ENCODE measurements at regions not wholly inside any gene's neighbourhood (a gene's known extent, or its start where the extent isn't known, plus 50 kb on each side); places are given as distances from the start of the nearest gene placed in this dataset.

- no peak overlapping the region for H3K27ac ChIP-seq
- H3K9me3 ChIP-seq = peaks cover 0 to 9% (median 3%) of the 10 kb centered on the region in 4 donors
- intact Hi-C loops (cut with DNase I) = no loop called here
- H3K36me3 ChIP-seq = no peaks in the 10 kb centered on the region
- peaks cover 0 to 3% (median 0%) of the 10 kb centered on the region in 3 donors for H3K27me3 ChIP-seq
- TF ChIP-seq CTCF (IDR thresholded peaks at IDR 0.05) (no peak), POLR2A (IDR thresholded peaks at IDR 0.05) (no peak), EP300 (IDR thresholded peaks at IDR 0.05) (no peak), POLR2AphosphoS5 (IDR thresholded peaks at IDR 0.05) (no peak)
- no peak for DNase-seq
- H3K4me3 ChIP-seq = no peak overlapping the region
- H3K4me1 ChIP-seq = no peaks in the 10 kb centered on the region
Observed at GRCh38 chr3:10638466-10638865, 133.1 kb upstream of the ATP2B2 start.

GRCh38 chr3:10641760-10642159 lies 136.4 kb upstream of the ATP2B2 start:
- Histone ChIP-seq H3K36me3 (no peaks in the 10 kb centered on the region), H3K4me3 (no peak overlapping the region), H3K4me1 (no peaks in the 10 kb centered on the region), H3K9me3 (peaks cover 0 to 9% (median 3%) of the 10 kb centered on the region in 4 donors), H3K27me3 (peaks cover 0 to 3% (median 0%) of the 10 kb centered on the region in 3 donors), H3K27ac (no peak overlapping the region)
- no peak for TF ChIP-seq POLR2AphosphoS5 (IDR thresholded peaks at IDR 0.05)
- TF ChIP-seq CTCF (IDR thresholded peaks at IDR 0.05) = no peak
- TF ChIP-seq POLR2A (IDR thresholded peaks at IDR 0.05) = no peak
- no peak for TF ChIP-seq EP300 (IDR thresholded peaks at IDR 0.05)
- DNase-seq = no peak
- intact Hi-C loops (cut with DNase I) = no loop called here
- 96 to 97% methylated on average over 2 of the region's 2 CpGs for WGBS, 2 donors

- TF ChIP-seq POLR2AphosphoS5 (IDR thresholded peaks at IDR 0.05) = no peak
- TF ChIP-seq CTCF (IDR thresholded peaks at IDR 0.05) = no peak
- intact Hi-C loops (cut with DNase I) = no loop called here
- DNase-seq = no peak
Observed at GRCh38 chr3:10644189-10644588, 138.8 kb upstream of the ATP2B2 start.

GRCh38 chr3:10645800-10646199 lies 140.4 kb upstream of the ATP2B2 start:
- DNase-seq = no peak
- Histone ChIP-seq H3K4me1 (no peaks in the 10 kb centered on the region), H3K4me3 (no peak overlapping the region), H3K9me3 (no peaks in the 10 kb centered on the region), H3K36me3 (no peaks in the 10 kb centered on the region), H3K27me3 (peaks cover 0 to 3% (median 0%) of the 10 kb centered on the region in 3 donors), H3K27ac (no peak overlapping the region)
- TF ChIP-seq POLR2AphosphoS5 (IDR thresholded peaks at IDR 0.05) = no peak
- WGBS, 2 donors = 53 to 57% methylated on average over 7 of the region's 7 CpGs
- intact Hi-C loops (cut with DNase I) = no loop called here

More at GRCh38 chr3:10644189-10644588, 138.8 kb upstream of the ATP2B2 start:
- no peak overlapping the region for H3K4me3 ChIP-seq
- no peak overlapping the region for H3K27ac ChIP-seq
- H3K36me3 ChIP-seq = no peaks in the 10 kb centered on the region
- no peaks in the 10 kb centered on the region for H3K4me1 ChIP-seq
- peaks cover 0 to 3% (median 0%) of the 10 kb centered on the region in 3 donors for H3K27me3 ChIP-seq
- H3K9me3 ChIP-seq = peaks cover 0 to 6% (median under 1%) of the 10 kb centered on the region in 4 donors
- 82 to 84% methylated on average over 4 of the region's 4 CpGs for WGBS, 2 donors

- DNase-seq = no peak
Observed at GRCh38 chr3:10646531-10647335, 141.3 kb upstream of the ATP2B2 start.

More at GRCh38 chr3:10646531-10647335, 141.3 kb upstream of the ATP2B2 start:
- TF ChIP-seq CTCF (IDR thresholded peaks at IDR 0.05) (no peak), POLR2AphosphoS5 (IDR thresholded peaks at IDR 0.05) (no peak), EP300 (IDR thresholded peaks at IDR 0.05) (no peak), POLR2A (IDR thresholded peaks at IDR 0.05) (no peak)
- H3K36me3 ChIP-seq = no peaks in the 10 kb centered on the region
- H3K27me3 ChIP-seq = peaks cover 0 to 3% (median 0%) of the 10 kb centered on the region in 3 donors
- H3K4me1 ChIP-seq = no peaks in the 10 kb centered on the region
- no peaks in the 10 kb centered on the region for H3K9me3 ChIP-seq
- H3K4me3 ChIP-seq = no peak overlapping the region
- WGBS, 2 donors = 71 to 79% methylated on average over 9 of the region's 9 CpGs
- intact Hi-C loops (cut with DNase I) = no loop called here
- H3K27ac ChIP-seq = no peak overlapping the region
